Activated CD4-positive, alpha-beta T cell treated with anti-CD3 and anti-CD28 coated beads, Interleukin-10, Interleukin-2, amounts not matched to agents 100 ng/mL and 50 ng/mL, durations not matched to agents 16 hours and 8 hours (primary cell): ENCODE measurements at regions not wholly inside any gene's neighbourhood (a gene's known extent, or its start where the extent isn't known, plus 50 kb on each side); places are given as distances from the start of the nearest gene placed in this dataset.

ENCODE experiments used
- DNase-seq: peaks from one replicate; pipeline ENCODE4 v3.0.0-alpha.2; 2020

DNA sequence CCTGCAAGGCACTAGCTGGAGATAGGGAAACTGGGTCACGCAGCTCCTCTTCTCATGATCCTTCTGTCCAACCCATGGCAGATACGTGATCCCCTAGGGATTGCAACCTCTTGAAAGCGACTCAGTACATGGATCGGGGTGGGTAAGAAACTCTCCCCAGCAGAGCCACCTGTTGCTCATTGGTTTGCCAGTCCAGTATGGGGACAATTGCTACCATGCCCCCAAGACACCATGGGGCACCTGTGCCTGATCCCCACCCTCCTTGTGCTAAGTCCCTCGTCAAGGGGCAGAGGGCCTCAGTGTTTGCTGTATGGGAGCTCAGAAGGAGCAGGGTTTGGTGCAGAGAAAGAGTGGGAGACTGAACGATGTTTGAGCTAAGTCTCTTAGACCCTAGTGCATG, 500.9 kb downstream of the ENC1 start:
- no peak for DNase-seq

DNA sequence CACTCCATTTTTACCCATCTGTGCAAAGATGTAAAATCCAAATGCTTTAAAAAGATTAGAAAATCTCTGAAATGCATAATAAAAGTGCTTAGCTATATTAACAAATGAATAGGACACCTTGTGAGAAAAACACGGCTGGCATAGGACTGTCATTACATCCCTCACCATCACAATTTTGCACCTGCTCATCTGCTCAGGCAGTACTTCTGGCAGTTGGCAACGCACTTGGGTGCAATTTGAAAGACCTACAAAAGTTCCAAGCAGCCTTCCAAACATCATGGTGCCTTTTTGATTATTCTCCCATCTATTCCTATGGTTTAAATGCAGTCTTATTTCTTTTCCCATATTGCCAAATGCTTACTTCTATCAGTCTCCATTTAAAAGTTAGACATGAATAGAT, 501.8 kb downstream of the ENC1 start:
- DNase-seq = no peak

DNA sequence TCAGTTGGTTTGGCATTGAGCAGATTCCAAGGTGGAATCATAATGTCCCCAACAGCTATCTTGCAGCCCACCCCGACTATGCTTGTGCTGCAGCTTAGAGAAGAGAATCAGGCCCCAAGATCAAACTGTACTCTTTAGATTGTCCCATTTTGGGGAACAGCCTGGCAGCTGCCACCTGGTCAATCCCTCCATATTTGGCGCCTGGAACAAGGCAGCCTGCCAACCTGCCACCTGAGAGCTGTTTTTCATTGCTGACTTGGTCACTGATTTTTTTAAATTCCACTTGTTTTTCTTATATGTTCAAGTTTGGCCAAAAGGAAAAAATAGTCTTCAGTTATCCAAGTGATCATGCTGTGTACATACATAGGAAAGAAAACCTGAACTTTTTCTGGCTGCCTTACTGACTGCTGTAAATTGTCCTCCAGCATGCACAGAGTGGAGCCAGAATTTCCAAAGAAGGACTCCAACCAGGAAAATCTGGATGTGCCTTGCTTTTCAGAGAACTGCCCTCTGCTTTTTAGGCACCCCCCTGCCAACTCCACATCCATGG, 504.2 kb downstream of the ENC1 start:
- no peak for DNase-seq

DNA sequence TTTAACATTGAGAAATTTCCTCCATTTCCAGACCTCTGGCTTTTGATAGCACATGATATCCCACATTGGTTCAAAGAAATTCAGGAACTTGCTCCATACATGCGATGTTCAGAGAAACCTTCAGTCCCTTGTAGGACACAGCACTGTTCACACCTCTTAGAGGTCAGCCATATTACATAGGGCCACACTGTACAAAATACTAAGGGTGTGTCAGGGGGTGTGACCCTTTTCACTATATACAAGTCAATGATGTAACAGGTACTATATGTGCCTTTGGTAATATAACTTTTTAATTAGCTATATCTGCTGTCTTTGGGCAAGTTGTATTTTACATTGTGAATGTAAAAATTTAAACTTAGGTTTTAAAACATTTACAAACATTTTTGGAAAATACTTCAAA, 505.5 kb downstream of the ENC1 start:
- no peak for DNase-seq

DNA sequence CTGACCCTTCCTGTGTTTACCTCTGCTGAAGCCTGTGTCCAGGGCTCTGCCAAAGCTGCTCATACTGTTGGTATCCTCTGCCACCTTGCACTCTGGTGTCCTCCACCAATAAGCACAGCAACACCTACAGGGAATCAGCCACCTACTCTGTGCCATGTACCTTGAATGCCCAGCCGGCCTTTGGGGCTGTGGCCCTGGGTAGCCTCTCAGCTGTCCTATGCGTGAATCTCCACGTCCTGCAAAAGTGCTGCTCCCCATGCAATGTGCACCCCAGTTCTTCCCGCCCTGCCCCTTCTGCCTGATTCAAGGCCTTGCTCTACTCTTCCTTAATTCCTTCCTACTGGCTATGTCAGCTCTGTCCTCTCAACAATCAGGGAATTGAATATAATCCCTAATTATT, 506.5 kb downstream of the ARHGEF28 start:
- DNase-seq = no peak

DNA sequence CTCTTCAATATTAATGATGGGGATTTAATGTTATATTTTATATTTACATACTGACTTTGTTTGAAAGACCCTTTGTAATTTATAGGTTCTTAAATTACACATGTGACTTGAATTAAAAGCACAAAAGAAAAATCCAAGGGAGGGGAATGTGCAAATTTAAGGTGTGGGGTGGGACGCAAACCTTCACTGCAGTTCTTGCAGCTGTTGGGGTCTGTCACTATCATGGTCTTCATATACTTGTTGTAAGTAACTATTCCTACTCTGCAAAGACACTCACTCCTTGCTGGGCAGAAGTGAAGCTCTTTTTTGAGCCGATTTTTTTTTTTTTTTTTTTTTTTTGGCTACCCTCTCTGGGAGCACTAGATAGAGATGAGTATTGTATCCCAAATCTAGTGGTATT, 505.3 kb downstream of the ARHGEF28 start:
- DNase-seq = no peak

DNA sequence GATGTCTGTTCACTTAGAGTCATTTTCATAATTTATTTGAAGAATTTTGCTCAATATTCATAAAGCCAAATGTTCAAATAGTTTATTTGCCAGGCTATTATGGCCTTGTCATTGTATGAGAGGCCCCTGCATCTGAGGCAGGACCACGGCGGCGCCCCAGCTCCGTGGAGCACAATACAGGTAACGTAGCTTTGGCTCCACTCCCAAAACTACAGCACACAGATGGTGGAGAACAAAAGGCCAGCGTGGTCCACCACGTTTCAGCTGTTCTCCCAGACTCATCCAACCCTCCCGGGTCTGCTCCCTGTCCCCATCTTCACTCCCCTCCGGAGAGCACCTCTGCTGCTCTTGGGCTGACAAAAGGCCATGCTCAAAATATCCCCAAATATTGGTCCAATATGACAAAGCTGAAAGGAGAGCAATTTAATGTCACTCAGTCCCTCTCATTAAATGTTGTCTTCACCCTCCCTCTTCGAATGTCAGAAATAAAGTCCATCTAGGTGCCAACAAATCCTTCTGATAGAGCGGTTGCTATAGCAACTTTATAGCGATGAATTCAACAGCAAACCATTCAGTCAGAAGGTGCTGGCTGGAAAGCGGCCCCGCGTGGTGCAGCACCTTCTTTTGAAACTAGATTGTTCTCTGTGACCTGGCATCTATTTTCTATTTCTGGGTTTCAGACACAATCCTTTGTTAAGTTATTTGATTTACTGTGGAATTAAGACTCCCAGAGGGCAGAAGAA, 504.3 kb downstream of the ARHGEF28 start:
- DNase-seq = no peak

DNA sequence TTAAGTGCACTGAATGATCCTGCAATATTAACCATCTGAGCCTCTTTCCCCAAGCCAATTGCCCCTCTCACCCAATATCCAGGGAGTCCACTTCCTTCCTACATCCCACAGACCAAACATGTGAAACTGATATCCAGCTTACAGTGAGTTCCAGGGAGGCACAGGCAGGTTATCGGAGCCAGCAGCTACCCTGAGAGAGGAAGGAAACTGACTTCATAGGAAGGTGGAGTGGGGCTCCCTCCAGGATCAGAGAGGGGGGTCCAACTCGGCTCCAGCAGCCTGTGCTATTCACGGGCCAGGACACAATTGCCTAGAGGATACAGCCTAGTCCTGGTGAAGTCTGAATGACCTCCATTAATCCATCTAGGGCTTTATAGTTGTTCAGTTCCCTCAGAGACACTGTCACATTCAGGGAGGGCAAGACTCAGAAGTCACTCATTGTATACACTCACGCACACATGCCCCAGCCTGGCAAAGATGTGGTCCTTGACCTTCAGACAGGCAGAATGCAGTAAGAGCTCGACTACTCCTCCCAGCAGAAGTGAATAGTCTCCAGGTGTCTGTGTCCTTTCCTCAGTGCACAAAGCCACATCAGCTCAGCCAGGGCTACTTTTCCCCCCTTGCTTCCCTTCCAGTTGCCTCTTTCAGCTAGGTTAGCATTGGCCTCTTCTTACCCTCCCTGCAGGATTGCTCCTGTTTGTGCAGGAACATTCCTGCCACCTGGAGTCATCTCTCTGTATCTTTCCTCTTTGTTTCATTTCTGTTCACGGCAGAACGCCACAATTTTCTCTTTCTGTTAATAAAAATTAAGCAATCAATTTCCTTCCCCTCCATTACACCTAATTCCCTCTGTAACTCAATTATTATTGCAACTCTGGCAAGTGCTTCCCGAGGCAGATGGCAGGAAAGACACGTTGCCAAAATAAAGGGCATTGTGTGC, 501.7 kb downstream of the ARHGEF28 start:
- DNase-seq = no peak

DNA sequence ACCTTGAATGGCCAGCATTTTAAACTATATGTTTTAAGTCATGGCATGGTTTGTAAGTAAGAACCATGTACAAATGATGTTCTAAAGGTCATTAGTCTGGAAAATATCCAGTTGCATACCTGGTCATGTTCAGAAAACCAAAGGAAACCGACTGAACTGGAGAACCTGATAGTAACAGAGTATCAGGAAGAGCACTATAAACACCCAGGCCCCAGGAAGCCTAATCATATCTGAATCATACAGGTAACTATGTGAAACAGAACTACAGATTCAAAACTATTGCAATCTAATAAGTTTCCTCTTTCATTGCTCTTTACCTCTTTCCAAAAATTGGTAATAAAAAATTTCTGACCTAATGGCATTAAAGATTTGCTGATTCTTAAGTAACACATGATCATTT, 500.3 kb downstream of the ARHGEF28 start:
- DNase-seq = no peak

DNA sequence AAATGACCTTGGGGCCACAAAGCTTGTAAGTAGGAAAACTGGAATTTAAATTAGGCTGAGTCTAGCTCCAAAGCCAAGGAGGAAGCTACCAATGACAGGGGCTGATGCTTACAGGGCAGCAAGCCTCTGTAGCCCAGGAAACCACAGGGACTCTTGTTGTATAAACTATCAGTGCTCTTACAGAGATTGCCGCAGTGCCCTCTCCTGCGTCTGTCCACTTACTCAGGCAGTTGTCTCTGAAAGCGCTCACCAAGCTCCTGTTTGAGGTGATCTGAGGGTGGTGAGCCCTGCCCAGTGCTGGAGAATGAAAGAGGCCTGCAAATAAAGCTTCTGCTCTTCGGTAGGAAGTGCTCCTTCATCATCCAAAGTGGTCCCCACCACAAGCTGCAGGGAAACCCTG, 498.8 kb downstream of the ARHGEF28 start:
- no peak for DNase-seq

DNA sequence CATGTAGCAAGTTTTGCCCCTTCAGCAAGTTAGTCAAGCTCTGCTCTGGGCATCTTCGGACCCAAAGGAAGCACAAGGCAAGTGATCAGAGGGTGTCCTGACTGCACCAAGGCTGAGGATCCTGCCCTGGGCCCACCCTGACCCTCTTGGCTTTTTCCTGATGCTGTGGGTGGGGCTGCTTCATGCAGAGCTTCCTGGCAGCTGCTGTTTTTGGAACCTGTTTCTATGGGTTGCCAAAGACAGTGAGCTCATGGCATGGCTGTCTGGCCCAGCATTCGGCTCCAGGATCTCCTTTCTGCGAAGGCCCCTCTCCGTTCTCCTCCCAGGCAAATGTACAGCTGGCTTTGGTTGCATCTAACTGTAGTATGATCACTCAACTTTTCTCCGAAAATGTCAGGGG, 497.9 kb downstream of the ARHGEF28 start:
- DNase-seq = no peak

DNA sequence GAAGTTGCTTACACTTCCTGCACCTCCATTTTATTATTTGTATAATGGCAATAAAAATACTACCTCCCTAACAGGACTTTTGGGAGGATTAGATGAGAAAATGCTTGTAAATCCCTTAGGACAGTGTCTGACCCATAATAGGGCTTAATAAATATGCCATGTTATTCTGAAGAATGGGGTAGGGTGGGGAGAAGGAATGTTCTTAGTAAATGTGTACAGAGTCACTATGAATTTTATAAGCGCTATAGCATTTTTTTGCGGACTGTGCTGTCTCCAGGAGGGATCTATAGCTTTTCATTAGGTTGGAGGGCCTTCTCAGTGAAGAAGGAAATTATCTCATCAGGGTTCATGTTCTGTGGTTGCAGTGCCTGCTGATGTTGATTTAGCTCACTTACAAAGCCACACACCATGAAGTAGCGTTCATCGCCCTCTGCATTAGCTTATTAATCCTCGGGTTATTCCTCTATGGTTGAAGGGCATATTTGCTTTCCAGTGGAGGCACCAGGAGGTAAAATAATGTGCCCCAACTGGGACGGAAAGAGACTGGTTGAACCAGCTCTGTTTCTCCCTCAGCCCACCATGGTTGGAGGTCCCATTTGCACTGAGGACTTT, 497.1 kb downstream of the ARHGEF28 start:
- DNase-seq = no peak

DNA sequence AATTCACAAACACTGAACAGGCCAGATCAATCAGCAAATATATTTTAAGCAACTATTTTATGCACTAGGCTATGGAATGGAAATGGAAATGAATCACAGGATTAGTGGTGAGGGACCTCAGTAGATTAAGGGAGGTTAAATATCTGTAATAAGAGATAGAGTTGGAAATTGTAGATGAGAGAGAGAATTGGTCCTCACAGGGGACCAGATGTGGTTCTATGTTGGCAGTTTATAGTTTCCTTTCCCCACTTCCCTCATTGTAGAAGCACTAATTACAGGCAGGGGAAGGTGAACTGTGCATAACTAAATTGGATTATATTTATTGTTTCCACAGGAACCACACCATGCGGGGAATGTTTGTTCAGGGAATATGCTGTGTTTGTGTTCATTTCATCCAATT, 496.2 kb downstream of the ARHGEF28 start:
- no peak for DNase-seq

DNA sequence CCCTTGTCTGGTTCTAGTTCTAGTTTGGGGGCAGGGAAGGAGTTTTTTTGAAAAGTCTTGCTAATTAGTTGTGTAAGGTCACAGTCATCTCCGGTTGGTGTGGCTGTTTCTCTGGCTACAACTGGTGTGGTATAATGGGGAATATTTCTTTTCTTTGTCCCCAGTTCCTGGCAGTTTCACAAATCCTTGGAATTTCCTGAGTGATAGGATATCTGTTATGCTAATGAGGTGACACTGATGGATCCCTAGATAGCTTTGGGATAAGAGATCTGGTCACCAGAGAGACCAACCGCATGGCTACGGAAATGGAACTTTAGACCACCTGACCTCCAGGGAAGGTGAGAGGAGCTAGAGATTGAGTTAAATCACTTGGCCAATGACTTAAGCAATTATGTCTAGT, 494.6 kb downstream of the ARHGEF28 start:
- DNase-seq = no peak

DNA sequence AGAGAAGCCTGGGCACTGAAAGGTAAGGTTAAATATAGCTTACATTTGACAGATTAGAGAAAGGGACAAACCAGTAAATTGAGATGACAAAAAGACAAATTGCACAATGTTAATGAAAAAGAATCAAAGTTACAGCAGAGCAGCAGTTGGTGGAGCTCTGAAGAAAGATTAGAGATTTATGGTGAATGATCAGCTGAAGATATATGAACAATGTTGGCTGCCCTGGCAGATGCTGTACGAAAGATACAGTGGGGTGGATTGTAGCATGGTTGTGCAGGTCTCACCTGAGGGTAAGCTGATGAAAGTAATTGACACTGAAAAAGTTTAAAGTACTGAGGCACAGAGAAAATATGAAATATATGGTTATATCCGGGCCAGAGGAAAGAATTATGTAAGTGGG, 492.1 kb downstream of the ARHGEF28 start:
- no peak for DNase-seq

DNA sequence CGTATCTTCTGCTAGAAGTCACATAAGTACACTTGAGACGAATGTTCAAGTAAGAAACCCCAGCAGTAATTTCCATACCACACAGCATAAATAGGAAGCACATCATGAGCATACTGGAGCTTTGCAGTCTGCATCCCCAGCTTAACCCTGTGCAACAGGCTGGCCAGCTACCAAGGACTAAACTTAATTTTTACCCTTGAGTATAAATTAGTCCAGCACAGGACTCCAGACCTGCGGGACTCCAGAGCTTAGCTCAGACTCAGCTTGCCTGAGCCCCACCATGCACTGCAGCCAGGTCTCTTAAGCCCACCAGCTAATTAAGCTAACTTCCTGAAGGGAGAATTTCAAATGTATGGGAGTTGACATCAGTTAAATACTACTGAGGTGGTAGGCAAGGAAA, 491.0 kb downstream of the ARHGEF28 start:
- no peak for DNase-seq

DNA sequence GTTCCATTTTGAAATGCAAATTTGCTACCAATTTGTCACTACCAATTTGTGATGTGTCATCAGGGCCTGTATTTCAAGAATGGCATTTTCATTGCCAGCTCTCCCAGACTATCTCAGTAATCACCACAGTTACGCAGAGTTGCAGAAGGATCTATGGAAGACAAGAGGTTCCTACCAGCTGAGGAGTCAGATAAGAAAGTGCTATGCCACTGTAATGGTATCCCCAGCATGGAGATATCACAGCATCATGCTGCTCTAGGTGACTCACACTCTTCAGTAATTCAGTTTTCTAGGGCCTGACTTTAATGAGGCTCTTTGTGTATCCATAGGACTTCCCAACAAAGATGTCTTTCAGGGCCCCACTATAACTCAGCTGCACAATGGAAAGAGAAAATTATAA, 490.3 kb downstream of the ARHGEF28 start:
- DNase-seq = no peak

DNA sequence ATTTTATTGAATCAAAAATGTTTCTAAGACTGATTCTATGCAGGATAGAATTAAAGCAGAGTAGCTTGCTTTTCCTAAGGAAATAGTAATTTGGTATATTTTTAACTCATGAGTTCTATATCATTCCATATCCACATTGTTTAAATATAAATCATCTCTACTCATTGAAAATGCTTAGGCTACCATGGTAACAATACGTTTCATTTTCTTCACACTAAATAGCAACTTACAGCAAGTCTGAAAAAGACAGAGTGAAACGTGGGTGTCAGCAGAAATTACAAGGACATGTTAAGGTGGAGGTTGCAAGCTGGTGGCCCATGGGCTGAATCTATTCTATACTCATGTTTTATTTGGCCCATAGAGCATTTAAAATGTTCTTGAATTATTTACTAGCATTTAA, 487.9 kb downstream of the ARHGEF28 start:
- no peak for DNase-seq

DNA sequence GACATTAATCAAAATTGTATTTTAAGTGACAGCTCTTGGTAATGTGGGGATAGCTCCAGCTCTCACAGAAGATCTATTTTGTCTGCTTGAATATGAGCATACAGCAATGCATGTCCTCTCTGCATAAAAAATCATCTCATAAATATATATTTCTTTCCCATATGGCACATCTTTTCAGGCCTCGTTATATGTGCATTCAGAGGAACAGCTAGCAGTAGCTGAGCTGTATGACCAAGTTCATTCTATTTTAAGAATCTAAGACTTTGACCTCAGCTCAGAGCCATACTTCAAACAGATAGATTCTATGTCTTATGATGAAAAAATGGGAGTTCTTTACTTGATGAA, 487.2 kb downstream of the ARHGEF28 start:
- no peak for DNase-seq

DNA sequence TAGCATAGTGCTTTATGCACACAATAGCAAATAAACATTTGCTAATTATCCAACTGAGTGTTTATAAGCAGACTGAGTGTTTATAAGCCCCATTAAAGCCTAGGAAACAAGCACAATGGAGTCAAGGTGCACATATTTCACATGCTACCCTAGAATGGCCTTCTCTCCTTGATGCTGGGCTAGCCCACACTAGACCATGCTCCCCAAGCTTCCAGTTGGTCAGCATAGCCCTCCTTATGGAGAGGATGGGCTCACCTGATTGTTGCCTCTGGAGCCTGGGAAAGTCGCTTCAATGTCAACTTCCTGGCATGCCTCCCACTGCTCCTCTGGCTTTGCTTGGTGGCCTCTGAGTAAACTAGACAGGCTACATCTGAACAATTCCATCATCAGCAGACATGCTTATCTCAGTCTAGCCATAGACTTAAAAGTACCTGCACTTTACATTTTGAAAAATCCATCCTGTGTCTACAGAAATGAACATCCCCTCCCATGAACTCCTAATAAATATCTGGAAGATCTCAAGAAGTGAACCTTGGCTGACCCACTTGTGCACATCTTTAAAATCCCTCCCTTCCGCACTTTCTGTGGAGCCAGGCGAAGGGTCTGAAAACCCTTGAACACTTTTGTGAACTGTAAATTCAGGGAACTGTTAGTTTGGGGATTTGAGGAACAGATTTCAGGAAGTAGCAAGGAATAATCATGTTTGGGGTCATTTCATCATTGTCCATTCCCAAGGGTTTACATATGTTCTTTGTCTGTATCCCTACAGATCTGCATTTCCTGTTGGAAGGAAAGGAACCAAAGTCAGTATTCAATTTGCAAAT, 486.6 kb downstream of the ARHGEF28 start:
- DNase-seq = no peak

DNA sequence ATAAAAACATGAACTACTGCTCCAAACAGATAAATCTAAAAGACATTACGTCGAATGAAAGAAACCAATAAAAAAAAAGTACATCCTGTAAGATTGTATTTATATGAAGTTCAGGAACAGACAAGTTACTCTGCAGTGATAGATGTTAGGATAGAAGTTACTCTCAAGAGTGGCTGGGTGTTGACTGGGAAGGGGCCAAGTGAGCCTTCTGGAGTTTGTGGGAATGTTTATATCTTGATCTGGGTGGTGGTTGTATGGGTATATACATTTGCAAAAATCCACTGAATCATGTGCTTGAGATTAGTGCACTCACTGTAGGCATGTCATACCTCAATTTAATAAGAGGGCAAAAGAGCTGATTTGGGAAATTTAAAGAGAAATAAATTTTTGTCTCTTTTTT, 485.8 kb downstream of the ARHGEF28 start:
- no peak for DNase-seq

DNA sequence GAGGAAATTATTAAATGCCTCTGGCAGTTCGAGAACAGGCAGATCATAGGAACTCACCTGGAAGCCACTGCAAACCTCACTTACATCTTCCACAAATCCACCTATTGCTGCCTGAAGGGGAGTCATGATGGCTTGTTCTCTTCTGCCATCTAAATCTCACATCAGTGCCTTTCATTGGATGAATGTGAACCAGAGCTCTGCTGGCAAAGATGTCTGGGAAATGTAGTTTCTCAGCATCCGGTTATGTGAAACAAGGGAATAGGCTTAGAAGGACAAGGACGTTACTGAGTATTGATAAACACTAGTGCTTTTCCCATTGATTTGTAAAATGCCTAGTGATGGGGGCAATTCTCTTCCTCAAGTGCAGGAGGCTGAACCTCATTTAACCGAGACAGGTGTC, 483.3 kb downstream of the ARHGEF28 start:
- DNase-seq = no peak

DNA sequence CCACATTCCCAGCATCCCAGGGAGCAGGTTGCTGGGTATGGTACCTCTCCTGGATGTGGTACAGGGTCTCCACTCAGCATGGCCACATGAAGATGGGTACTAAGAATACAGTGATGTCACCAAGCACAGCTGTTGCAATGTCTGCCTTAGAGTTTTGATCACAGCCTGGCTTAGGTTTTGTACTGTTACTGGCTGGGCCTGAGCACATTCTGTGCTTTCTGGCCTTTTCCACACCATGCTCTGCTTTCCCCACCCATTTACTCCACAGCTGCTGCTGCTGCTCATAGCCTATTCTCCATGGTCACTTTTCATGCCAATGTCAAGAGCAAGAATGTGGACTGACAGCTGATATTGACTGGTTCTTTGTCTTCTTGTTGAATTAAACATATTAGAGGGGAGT, 481.9 kb downstream of the ARHGEF28 start:
- DNase-seq = no peak
